Lung (tissue), 11 donors: ENCODE measurements at regions not wholly inside any gene's neighbourhood (a gene's known extent, or its start where the extent isn't known, plus 50 kb on each side); places are given as distances from the start of the nearest gene placed in this dataset.
A peak's percentile ranks its signal among the peaks of the same experiment; 100 is the strongest.

Experiments used
- ATAC-seq: fragments of 200-7000 bp; cut with Tn5 transposase; one replicate; pipeline ENCODE4 v1.9.1; 2020; ENCODE audit warnings: moderate number of reproducible peaks; ENCODE audit not compliant: insufficient read depth, low FRiP score
- DNase-seq, 3 donors: peaks; one replicate each; pipeline ENCODE4 v3.0.0-alpha.2; 2013 to 2017
- H3K27ac ChIP-seq, 2 donors: one replicate each; pipeline ENCODE4 v1.5.1; 2013; ENCODE audit warnings: mild to moderate bottlenecking in 2 of 2, moderate library complexity in 2 of 2, control low read depth in 1 of 2, inconsistent platforms in 1 of 2, low read depth in 1 of 2, low read length in 1 of 2
- H3K27me3 ChIP-seq, 3 donors: one replicate each; pipeline ENCODE4 v1.5.1; 2013; ENCODE audit warnings: low read length in 2 of 3; ENCODE audit not compliant: control insufficient read depth in 3 of 3, insufficient read depth in 3 of 3
- H3K36me3 ChIP-seq, 4 donors: one replicate each; pipeline ENCODE4 v1.5.1; 2013; ENCODE audit warnings: low read length in 4 of 4, mild to moderate bottlenecking in 1 of 4, moderate library complexity in 1 of 4; ENCODE audit not compliant: control insufficient read depth in 4 of 4, insufficient read depth in 4 of 4
- H3K4me1 ChIP-seq, 5 donors: one replicate each; pipeline ENCODE4 v1.5.1; 2013; ENCODE audit warnings: low read length in 5 of 5, mild to moderate bottlenecking in 2 of 5, moderate library complexity in 1 of 5; ENCODE audit not compliant: control insufficient read depth in 5 of 5, insufficient read depth in 5 of 5
- H3K4me3 ChIP-seq: one replicate; pipeline ENCODE4 v1.5.1; 2013; ENCODE audit warnings: mild to moderate bottlenecking, control low read depth, moderate library complexity
- H3K9ac ChIP-seq, 2 donors: one replicate each; pipeline ENCODE4 v1.5.1; 2013; ENCODE audit warnings: low read length in 2 of 2, control low read depth in 1 of 2; ENCODE audit not compliant: insufficient read depth in 1 of 2
- H3K9me3 ChIP-seq, 4 donors: one replicate each; pipeline ENCODE4 v1.5.1; 2013; ENCODE audit warnings: low read length in 3 of 4, mild to moderate bottlenecking in 1 of 4, moderate library complexity in 1 of 4; ENCODE audit not compliant: control insufficient read depth in 4 of 4, insufficient read depth in 3 of 4
- WGBS, 2 donors: extraction: QIAGEN DNeasy Blood & Tissue Kit; methylation state at CpG; one replicate each; pipeline ENCODE4 v1.1.7; 2013; 5-methylcytosine and 5-hydroxymethylcytosine counted together
- TF ChIP-seq, protein P1 (sequence below): IDR thresholded peaks from 2 replicates; pipeline ENCODE4 v1.5.1; 2012; ENCODE audit warnings: mild to moderate bottlenecking; ENCODE audit errors: control extremely low read depth, extremely low read depth
- donor health status: control.
- donor health status: control.
- donor health status: Bipolar disorder and iron deficiency.
- donor health status: healthy.
- donor health status: DM: yes; HTN: yes; CAD: no.

DNA sequence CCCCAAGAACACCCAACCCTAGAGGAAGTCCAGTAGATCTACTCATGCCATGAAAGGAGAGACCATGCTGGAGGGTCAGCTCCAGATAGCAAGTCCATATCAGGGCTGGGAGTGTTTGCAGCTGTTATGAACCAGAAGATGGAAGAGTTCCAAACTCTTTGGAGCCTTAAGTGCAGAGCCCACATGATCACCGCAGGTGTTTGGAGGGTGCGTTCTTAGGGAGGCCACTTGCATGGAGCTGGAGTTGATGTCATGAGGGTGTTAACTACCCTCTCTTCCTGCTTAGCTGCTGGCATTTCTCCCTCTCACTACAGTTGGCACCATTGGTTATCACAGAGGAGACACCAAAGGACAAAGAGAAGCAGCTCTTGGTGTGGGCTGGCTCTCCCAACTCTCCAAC is 616.9 kb downstream of the AJAP1 start:
- DNase-seq (peak in 1 of 3 donors; percentile 10), ATAC-seq (no peak)
- 71 to 81% methylated on average over 2 of the region's 2 CpGs for WGBS, 2 donors
- Histone ChIP-seq H3K27me3 (peaks cover 0 to 3% (median 2%) of the 10 kb centered on the region in 3 donors), H3K27ac (no peak overlapping the region), H3K4me3 (no peak overlapping the region), H3K36me3 (no peaks in the 10 kb centered on the region), H3K9ac (no peak overlapping the region), H3K4me1 (no peaks in the 10 kb centered on the region), H3K9me3 (peaks cover 0 to 12% (median 0%) of the 10 kb centered on the region in 4 donors)
- TF ChIP-seq, protein P1, sequence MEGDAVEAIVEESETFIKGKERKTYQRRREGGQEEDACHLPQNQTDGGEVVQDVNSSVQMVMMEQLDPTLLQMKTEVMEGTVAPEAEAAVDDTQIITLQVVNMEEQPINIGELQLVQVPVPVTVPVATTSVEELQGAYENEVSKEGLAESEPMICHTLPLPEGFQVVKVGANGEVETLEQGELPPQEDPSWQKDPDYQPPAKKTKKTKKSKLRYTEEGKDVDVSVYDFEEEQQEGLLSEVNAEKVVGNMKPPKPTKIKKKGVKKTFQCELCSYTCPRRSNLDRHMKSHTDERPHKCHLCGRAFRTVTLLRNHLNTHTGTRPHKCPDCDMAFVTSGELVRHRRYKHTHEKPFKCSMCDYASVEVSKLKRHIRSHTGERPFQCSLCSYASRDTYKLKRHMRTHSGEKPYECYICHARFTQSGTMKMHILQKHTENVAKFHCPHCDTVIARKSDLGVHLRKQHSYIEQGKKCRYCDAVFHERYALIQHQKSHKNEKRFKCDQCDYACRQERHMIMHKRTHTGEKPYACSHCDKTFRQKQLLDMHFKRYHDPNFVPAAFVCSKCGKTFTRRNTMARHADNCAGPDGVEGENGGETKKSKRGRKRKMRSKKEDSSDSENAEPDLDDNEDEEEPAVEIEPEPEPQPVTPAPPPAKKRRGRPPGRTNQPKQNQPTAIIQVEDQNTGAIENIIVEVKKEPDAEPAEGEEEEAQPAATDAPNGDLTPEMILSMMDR: no peak

- peaks cover 0 to 12% (median 0%) of the 10 kb centered on the region in 4 donors for H3K9me3 ChIP-seq
- no peaks in the 10 kb centered on the region for H3K4me1 ChIP-seq
- H3K4me3 ChIP-seq: no peak overlapping the region
- H3K9ac ChIP-seq: no peak overlapping the region
- H3K27ac ChIP-seq: no peak overlapping the region
- H3K27me3 ChIP-seq: peaks cover 0 to 3% (median 2%) of the 10 kb centered on the region in 3 donors
- TF ChIP-seq, protein P1: no peak
- H3K36me3 ChIP-seq: no peaks in the 10 kb centered on the region
- DNase-seq (no peak), ATAC-seq (no peak)
- 95 to 96% methylated on average over 3 of the region's 3 CpGs for WGBS, 2 donors
Observed at GRCh38 chr1:5269901-5270300, 615.5 kb downstream of the AJAP1 start.

DNA sequence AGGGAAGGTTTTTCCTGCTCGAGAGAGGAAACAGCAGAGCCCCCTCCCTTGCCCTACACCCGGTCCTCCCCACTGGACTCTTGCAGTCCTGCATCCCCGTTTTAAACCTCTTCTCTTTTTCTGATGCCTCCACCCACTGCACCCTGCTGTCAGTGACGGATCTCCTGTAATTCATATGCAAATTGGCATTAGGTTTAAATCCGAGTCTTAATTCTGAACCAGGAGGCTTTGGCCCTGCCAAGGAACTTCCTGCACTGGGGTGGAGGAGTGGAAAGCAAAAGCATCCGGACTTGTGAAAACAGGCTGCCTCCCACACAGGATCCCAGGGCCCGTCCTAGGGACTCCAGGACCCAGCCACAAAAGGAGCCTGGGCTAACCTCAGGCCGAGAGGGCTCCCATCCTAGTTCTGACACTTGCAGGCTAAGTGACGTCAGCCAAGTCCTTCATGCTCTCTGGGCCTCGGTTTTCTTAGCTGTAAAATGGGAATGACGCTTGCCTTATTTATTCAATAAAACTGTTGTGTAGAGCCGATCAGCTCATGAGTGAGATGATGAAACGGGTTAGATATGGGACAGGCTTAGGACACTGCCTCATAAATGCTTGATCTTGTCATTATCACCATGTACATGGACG is 613.3 kb downstream of the AJAP1 start:
- 44 to 46% methylated on average over 14 of the region's 14 CpGs for WGBS, 2 donors
- Histone ChIP-seq H3K36me3 (no peaks in the 10 kb centered on the region), H3K9ac (no peak overlapping the region), H3K4me1 (no peaks in the 10 kb centered on the region), H3K27me3 (peaks cover 0 to 3% (median 2%) of the 10 kb centered on the region in 3 donors), H3K9me3 (peaks cover 0 to 12% (median 0%) of the 10 kb centered on the region in 4 donors), H3K27ac (no peak overlapping the region), H3K4me3 (no peak overlapping the region)
- TF ChIP-seq, protein P1: no peak
- ATAC-seq (no peak), DNase-seq (no peak)
